Thymus (tissue), 11 donors: ENCODE measurements at regions not wholly inside any gene's neighbourhood (a gene's known extent, or its start where the extent isn't known, plus 50 kb on each side); places are given as distances from the start of the nearest gene placed in this dataset.
"Not testable (repeated sequence)": the region's sequence is repeated elsewhere in the genome, so short reads cannot be mapped to it uniquely, and the experiment has no call there.

Experiments
- DNase-seq, 9 donors: peaks; one replicate each; pipeline ENCODE4 v3.0.0-alpha.2; 2013; ENCODE audit warnings: low spot score in 9 of 9, low read depth in 6 of 9, missing footprints in 1 of 9
- H3K27ac ChIP-seq, 2 donors: one replicate each; pipeline ENCODE4 v1.5.1; 2013; ENCODE audit warnings: control low read depth in 1 of 2, low read depth in 1 of 2, low read length in 1 of 2, mild to moderate bottlenecking in 1 of 2, moderate library complexity in 1 of 2
- H3K27me3 ChIP-seq, 2 donors: one replicate each; pipeline ENCODE4 v1.5.1; 2013; ENCODE audit warnings: low read length in 1 of 2; ENCODE audit not compliant: control insufficient read depth in 2 of 2, insufficient read depth in 1 of 2
- H3K36me3 ChIP-seq, 2 donors: one replicate each; pipeline ENCODE4 v1.5.1; 2013; ENCODE audit warnings: low read length in 1 of 2, mild to moderate bottlenecking in 1 of 2, moderate library complexity in 1 of 2; ENCODE audit not compliant: control insufficient read depth in 2 of 2, insufficient read depth in 2 of 2
- H3K4me1 ChIP-seq, 2 donors: one replicate each; pipeline ENCODE4 v1.5.1; 2013; ENCODE audit warnings: low read length in 2 of 2; ENCODE audit not compliant: control insufficient read depth in 2 of 2, insufficient read depth in 2 of 2
- H3K4me3 ChIP-seq, 2 donors: one replicate each; pipeline ENCODE4 v1.5.1; 2013; ENCODE audit warnings: low read length in 2 of 2, control low read depth in 1 of 2, mild to moderate bottlenecking in 1 of 2
- H3K9me3 ChIP-seq, 2 donors: one replicate each; pipeline ENCODE4 v1.5.1; 2013; ENCODE audit warnings: low read length in 1 of 2, mild to moderate bottlenecking in 1 of 2; ENCODE audit not compliant: control insufficient read depth in 2 of 2, insufficient read depth in 1 of 2
- WGBS: extraction: QIAGEN DNeasy Blood & Tissue Kit; methylation state at CpG from one replicate; pipeline ENCODE4 v1.1.7; 2013; 5-methylcytosine and 5-hydroxymethylcytosine counted together
- donor health status: healthy.

DNA sequence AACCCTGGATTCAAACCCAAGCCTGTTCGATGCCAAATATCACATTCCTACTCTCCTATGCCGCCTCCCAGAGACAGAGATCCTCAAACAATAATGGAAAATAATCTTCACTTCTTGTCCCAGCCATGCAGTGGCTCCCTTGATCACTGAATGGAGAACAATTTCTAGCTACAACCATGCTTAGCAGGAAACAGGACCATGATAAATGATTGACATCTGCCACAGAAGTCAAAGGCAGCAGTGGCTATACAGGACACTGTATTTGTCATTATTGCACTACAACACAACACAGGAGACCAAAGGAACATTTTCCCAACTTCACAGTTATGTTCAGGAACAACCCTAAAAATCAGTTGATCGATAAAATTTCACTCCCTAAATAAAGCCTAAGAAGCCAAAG lies 243.3 kb upstream of the SLC7A11 start:
- H3K27ac ChIP-seq: no peak overlapping the region
- DNase-seq: no peak
- no peaks in the 10 kb centered on the region for H3K27me3 ChIP-seq
- no peak overlapping the region for H3K4me3 ChIP-seq
- H3K36me3 ChIP-seq: no peaks in the 10 kb centered on the region
- peaks cover 0 to 3% of the 10 kb centered on the region in 2 donors for H3K9me3 ChIP-seq
- 91% methylated on average over 3 of the region's 3 CpGs for WGBS
- no peaks in the 10 kb centered on the region for H3K4me1 ChIP-seq

DNA sequence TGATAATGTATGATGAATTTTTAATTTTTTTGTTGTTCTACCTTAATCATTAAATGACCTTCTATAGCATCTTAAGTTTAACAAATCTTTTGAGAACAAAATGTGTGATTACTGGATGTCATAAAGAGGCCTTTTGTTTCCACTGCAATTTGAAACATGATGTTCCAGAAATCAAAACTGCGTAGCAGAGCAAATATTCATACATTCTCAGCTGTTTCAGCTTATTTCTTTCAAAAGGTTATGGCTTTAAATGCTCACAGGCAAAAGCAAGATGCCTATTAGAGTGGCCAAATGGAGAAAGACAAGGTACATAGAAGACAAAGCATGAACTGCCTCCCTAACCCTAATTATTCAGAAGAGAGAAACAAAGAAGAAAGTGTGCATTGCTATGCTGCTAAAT lies 233.0 kb upstream of the SLC7A11 start:
- no peaks in the 10 kb centered on the region for H3K36me3 ChIP-seq
- H3K27me3 ChIP-seq: no peaks in the 10 kb centered on the region
- no peak for DNase-seq
- H3K9me3 ChIP-seq: no peaks in the 10 kb centered on the region
- no peaks in the 10 kb centered on the region for H3K4me1 ChIP-seq
- peak overlapping the region in 1 of 2 donors; percentile 14 for H3K27ac ChIP-seq
- 91% methylated on average over 1 of the region's 1 CpG for WGBS
- no peak overlapping the region for H3K4me3 ChIP-seq

DNA sequence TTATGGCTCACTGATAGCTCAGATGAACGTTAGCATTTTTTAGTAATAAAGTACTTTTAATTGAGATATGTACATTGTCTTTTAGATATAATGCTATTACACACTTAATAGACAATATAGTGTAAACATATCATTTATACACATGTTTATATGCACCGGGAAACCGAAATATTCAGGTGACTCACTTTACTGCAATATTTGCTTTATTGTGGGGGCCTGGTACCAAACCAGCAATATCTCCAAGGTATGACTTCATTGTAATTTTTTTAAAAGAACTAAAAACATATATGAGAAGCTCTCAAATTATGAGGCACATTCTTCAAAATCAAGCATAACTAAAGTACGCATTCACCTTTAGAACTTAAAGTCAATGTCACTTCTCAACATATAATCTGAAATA lies 231.2 kb upstream of the SLC7A11 start:
- no peak for DNase-seq
- Histone ChIP-seq H3K27ac (no peak overlapping the region), H3K4me3 (no peak overlapping the region), H3K9me3 (no peaks in the 10 kb centered on the region), H3K4me1 (no peaks in the 10 kb centered on the region), H3K27me3 (no peaks in the 10 kb centered on the region), H3K36me3 (no peaks in the 10 kb centered on the region)
- WGBS: 95% methylated on average over 4 of the region's 4 CpGs

DNA sequence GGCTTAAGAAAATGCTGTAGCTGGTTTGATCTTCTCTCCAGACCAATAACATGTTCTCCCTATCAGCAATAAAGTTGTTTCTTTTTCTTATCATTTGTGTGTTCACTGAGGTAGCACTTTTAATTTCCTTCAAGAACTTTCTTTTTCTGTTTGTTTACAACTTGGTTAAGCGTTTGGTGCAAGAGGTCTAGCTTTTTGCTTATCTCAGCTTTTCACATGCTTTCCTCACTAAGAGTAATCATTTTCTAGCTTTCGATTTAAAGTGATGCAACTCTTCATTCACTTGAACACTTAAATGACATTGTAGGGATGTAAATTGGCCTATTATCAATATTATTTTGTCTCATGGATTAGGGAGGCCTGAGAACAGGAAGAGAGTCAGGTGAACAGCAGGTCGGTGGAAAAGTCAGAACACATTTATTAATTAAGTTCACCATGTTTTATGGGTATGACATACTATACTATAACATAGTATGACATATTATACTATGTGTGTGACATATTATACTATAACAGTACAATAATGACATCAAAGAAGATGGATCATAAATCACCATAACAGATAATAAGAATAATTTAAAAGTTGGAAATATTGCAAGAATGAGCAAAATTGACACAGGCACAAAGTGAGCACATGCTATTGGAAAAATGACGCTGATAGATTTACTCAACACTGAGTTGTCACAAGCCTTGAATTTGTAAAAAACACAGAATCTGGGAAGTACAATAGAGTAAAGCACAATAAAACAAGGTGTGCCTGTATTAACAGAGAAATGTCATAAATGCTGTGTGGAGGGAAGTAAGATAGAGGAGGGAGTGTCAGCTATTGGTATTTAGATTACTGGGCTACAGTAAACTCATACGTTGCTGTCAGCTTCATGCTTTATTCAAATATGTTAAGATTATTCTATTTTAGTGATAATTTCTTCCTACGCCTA lies 218.6 kb upstream of the SLC7A11 start:
- Histone ChIP-seq H3K4me1 (no peaks in the 10 kb centered on the region), H3K27ac (no peak overlapping the region), H3K4me3 (no peak overlapping the region), H3K27me3 (no peaks in the 10 kb centered on the region), H3K36me3 (no peaks in the 10 kb centered on the region), H3K9me3 (no peaks in the 10 kb centered on the region)
- 93% methylated on average over 6 of the region's 6 CpGs for WGBS
- no peak for DNase-seq

DNA sequence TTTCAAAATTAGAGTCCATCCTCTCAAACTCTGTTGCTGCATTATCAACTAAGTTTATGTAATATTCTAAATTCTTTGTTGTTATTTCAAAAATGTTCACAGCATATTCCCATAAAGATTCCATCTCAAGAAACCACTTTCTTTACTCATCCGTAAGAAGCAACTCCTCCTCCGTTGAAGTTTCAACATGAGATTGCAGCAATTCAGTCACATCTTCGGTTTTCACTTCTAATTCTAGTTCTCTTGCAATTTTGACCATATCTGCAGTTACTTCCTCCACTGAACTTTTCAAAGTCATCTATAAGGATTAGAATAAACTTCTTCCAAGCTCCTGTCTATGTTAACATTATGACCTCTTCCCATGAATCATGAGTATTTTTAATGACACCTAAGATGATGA lies 216.6 kb upstream of the SLC7A11 start:
- Histone ChIP-seq H3K9me3 (no peaks in the 10 kb centered on the region), H3K4me3 (no peak overlapping the region), H3K27me3 (no peaks in the 10 kb centered on the region), H3K36me3 (no peaks in the 10 kb centered on the region), H3K4me1 (no peaks in the 10 kb centered on the region), H3K27ac (no peak overlapping the region)
- DNase-seq: no peak
- 95% methylated on average over 3 of the region's 3 CpGs for WGBS

DNA sequence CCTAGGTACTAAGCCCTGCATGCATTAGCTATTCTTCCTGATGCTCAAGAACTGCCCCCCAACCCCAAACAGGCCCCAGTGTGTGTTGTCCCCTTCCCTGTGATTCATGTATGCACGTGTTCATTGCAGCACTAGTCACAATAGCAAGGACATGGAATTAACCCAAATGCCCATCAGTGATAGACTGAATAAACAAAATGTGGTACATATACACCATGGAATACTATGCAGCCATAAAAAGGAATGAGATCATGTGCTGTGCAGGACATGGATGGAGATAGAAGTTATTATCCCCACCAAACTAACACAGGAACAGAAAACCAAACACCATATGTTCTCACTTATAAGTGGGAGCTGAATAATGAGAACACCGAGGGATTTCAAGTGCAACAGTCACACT lies 214.2 kb upstream of the SLC7A11 start:
- H3K4me1 ChIP-seq, H3K27me3 ChIP-seq, H3K36me3 ChIP-seq, H3K9me3 ChIP-seq, H3K4me3 ChIP-seq, DNase-seq, H3K27ac ChIP-seq: not testable (repeated sequence)
- 96% methylated on average over 2 of the region's 2 CpGs for WGBS

DNA sequence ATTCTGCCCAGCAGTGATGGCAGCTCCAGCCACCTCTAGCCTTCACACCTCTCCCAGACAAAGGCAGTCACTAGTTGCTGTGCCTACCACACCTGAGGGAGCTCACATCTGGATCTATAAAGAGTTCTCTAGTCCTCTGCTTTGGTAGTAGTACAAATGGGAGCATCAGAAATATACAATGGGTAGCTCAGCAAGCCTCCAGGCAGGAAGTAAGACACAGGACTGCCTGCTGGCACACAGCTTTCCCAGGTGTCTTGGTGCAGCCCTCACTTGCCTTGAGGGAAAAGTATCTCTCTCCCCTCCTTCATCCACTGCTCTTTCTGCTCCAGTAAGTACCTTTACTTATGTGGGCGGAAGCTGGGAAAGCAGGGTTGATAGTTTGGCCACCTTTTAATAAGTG lies 212.9 kb upstream of the SLC7A11 start:
- 100% methylated on average over 1 of the region's 1 CpG for WGBS
- Histone ChIP-seq H3K27me3 (no peaks in the 10 kb centered on the region), H3K4me1 (no peaks in the 10 kb centered on the region), H3K27ac (no peak overlapping the region), H3K36me3 (no peaks in the 10 kb centered on the region), H3K4me3 (no peak overlapping the region), H3K9me3 (no peaks in the 10 kb centered on the region)
- DNase-seq: no peak

DNA sequence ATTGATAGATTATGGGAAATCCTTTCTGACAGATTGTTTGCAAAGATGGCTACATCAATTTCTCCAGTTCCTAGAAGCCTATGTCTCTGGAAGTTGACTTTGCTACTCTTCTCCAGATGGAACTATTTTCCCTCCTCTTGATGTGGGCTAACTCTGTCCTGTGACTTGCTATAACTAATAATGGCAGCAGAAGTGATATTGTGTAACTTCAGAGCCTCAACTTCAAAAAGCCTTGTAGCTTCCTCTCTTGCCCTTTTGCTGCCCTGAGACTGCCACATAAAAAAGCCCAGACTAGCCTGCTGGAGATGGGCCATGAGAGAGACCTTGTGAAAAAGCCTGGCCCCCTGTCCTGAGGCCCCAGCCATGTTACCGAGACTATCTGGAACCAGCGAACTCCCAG lies 210.7 kb upstream of the SLC7A11 start:
- no peaks in the 10 kb centered on the region for H3K4me1 ChIP-seq
- H3K27me3 ChIP-seq: no peaks in the 10 kb centered on the region
- no peak for DNase-seq
- WGBS: 98% methylated on average over 2 of the region's 2 CpGs
- H3K4me3 ChIP-seq: no peak overlapping the region
- H3K27ac ChIP-seq: no peak overlapping the region
- no peaks in the 10 kb centered on the region for H3K36me3 ChIP-seq
- no peaks in the 10 kb centered on the region for H3K9me3 ChIP-seq

DNA sequence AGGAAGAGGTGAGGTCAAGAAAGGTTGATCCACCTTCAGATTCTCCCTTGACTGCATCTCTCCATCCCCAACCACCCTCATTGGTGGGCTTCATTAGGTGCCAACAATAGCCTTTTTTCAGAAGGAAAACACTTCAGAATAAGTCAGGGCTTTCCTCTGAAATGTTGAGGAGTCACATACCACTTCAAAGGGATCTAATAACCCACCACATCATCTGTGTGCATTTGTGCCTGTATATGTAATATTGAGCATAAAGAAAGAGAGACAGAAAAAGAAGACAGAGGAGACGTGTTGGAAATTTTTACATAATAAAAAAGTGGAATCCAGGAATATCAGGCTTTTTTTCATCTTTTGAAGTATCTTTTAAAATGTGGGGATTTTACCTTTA lies 209.1 kb upstream of the SLC7A11 start:
- no peaks in the 10 kb centered on the region for H3K36me3 ChIP-seq
- H3K4me3 ChIP-seq: no peak overlapping the region
- H3K9me3 ChIP-seq: no peaks in the 10 kb centered on the region
- WGBS: 59% methylated on average over 1 of the region's 1 CpG
- no peak for DNase-seq
- H3K27ac ChIP-seq: no peak overlapping the region
- no peaks in the 10 kb centered on the region for H3K27me3 ChIP-seq
- no peaks in the 10 kb centered on the region for H3K4me1 ChIP-seq
